ENCODE measurements at regions not wholly inside any gene's neighbourhood (a gene's known extent, or its start where the extent isn't known, plus 50 kb on each side); places are given as distances from the start of the nearest gene placed in this dataset.

DNA sequence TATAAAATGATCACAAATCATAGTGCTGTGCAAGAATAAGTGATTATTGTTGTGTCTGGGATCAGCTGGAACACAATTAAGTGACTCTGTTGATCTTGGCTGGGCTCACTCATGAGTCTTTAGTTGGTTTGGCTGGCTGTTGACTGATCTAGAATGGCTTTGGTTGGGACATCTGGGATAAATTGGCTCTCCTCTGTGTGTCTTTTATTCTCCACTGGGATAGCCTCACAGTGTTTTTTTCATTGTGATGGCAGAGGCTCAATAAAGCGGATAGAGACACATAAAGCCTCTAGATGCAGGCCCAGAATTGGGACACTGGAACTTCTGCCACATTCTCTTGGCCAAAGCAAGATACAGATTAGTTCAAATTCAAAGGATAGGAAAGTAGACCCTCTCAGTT lies 735.6 kb downstream of the PDCD6IP start:
- TF ChIP-seq, protein P1, sequence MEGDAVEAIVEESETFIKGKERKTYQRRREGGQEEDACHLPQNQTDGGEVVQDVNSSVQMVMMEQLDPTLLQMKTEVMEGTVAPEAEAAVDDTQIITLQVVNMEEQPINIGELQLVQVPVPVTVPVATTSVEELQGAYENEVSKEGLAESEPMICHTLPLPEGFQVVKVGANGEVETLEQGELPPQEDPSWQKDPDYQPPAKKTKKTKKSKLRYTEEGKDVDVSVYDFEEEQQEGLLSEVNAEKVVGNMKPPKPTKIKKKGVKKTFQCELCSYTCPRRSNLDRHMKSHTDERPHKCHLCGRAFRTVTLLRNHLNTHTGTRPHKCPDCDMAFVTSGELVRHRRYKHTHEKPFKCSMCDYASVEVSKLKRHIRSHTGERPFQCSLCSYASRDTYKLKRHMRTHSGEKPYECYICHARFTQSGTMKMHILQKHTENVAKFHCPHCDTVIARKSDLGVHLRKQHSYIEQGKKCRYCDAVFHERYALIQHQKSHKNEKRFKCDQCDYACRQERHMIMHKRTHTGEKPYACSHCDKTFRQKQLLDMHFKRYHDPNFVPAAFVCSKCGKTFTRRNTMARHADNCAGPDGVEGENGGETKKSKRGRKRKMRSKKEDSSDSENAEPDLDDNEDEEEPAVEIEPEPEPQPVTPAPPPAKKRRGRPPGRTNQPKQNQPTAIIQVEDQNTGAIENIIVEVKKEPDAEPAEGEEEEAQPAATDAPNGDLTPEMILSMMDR (optimal IDR thresholded peaks at IDR 0.05 in 1 of 3, IDR thresholded peaks at IDR 0.05 in 1 of 3, conservative IDR thresholded peaks at IDR 0.05 in 1 of 3; ENCODE audit: extremely low read depth in 1 of 3, insufficient read depth in 2 of 3, low read length in 3 of 3), result no peak
- TF ChIP-seq EZH2 (IDR thresholded peaks at IDR 0.05; ENCODE audit: low read length), result no peak

Measured in keratinocyte (primary cell).